H1 (cell line): ENCODE measurements at regions not wholly inside any gene's neighbourhood (a gene's known extent, or its start where the extent isn't known, plus 50 kb on each side); places are given as distances from the start of the nearest gene placed in this dataset.

ENCODE experiments used
- CTCF ChIA-PET: fragments of 300-600 bp; sonication (Branson Sonifier 250); formaldehyde crosslinking; loops from one replicate; lab custom pipeline; 2021; ENCODE audit not compliant: partially characterized antibody; lab: Charles Lee
- POLR2A ChIA-PET: fragments of 300-600 bp; sonication (Branson Sonifier 250); formaldehyde crosslinking; loops from one replicate; lab custom pipeline; 2021; ENCODE audit warnings: inconsistent platforms; ENCODE audit not compliant: partially characterized antibody; lab: Charles Lee
- DNase-seq, 2 experiments: peaks; one replicate each; pipeline versions ENCODE4 v3.0.0 to v3.0.0-alpha.2; 2010 to 2022; ENCODE audit warnings: low spot score in 2 of 2, low read depth in 1 of 2, mixed read lengths in 1 of 2
- FAIRE-seq: peaks from 2 replicates; lab custom pipeline; 2011; peaks lifted over from hg19 to GRCh38; lab: Jason Lieb, UNC
- H2AFZ ChIP-seq: 2 replicates; pipeline ENCODE4 v1.8.1; 2012; ENCODE audit warnings: low read length, inconsistent platforms
- H2AK5ac ChIP-seq: 2 replicates; pipeline ENCODE4 v1.6.1; 2013; ENCODE audit warnings: low read depth, low read length
- H2BK120ac ChIP-seq: replicated peaks from 2 replicates; pipeline ENCODE3; 2013; ENCODE audit warnings: low read depth, low read length, inconsistent platforms
- H2BK12ac ChIP-seq: 2 replicates; pipeline ENCODE4 v1.6.1; 2013; ENCODE audit warnings: low read depth, low read length
- H2BK15ac ChIP-seq: 2 replicates; pipeline ENCODE4 v1.6.1; 2013; ENCODE audit warnings: low read length
- H2BK20ac ChIP-seq: 2 replicates; pipeline ENCODE4 v1.6.1; 2013; ENCODE audit warnings: low read length
- H2BK5ac ChIP-seq: 2 replicates; pipeline ENCODE4 v1.6.1; 2013; ENCODE audit warnings: low read depth, low read length
- H3K14ac ChIP-seq: 2 replicates; pipeline ENCODE4 v1.6.1; 2013; ENCODE audit warnings: inconsistent platforms; ENCODE audit not compliant: insufficient read length
- H3K18ac ChIP-seq: 2 replicates; pipeline ENCODE4 v1.6.1; 2013; ENCODE audit warnings: low read length; ENCODE audit errors: extremely low read depth
- H3K23ac ChIP-seq: 2 replicates; pipeline ENCODE4 v1.6.1; 2013; ENCODE audit warnings: inconsistent platforms; ENCODE audit not compliant: insufficient read length
- H3K23me2 ChIP-seq: 2 replicates; pipeline ENCODE4 v1.6.1; 2013; ENCODE audit warnings: low read depth, low read length
- H3K27ac ChIP-seq: 2 replicates; pipeline ENCODE4 v1.6.1; 2011; ENCODE audit warnings: low read depth, low read length, inconsistent platforms
- H3K27me3 ChIP-seq, 4 experiments: replicated peaks in 1 of 4; 1 replicate in 1 of 4; 2 replicates in 3 of 4; pipeline versions ENCODE4 v1.6.1 to v1.8.1; 2011 to 2013; ENCODE audit warnings: low read length in 3 of 4, mild to moderate bottlenecking in 3 of 4, inconsistent platforms in 2 of 4, mixed read lengths in 2 of 4, moderate library complexity in 1 of 4; ENCODE audit not compliant: control insufficient read depth in 3 of 4, insufficient read depth in 3 of 4; ENCODE audit errors: extremely low read depth in 1 of 4
- H3K36me3 ChIP-seq, 4 experiments: 2 replicates each; pipeline versions ENCODE4 v1.6.1 to v1.8.1; 2011 to 2013; ENCODE audit warnings: mild to moderate bottlenecking in 4 of 4, low read length in 3 of 4, moderate library complexity in 2 of 4, control low read depth in 1 of 4, inconsistent platforms in 1 of 4; ENCODE audit not compliant: insufficient read depth in 4 of 4, control insufficient read depth in 2 of 4
- H3K4ac ChIP-seq: replicated peaks from 2 replicates; pipeline ENCODE3; 2013; ENCODE audit warnings: low read length, low read depth, mixed read lengths, inconsistent platforms; ENCODE audit not compliant: insufficient read length
- H3K4me1 ChIP-seq, 4 experiments: replicated peaks in 1 of 4; 1 replicate in 1 of 4; 2 replicates in 3 of 4; pipeline versions ENCODE4 v1.6.1 to v1.8.1; 2011 to 2013; ENCODE audit warnings: low read length in 3 of 4, inconsistent platforms in 2 of 4, mixed read lengths in 1 of 4; ENCODE audit not compliant: insufficient read depth in 4 of 4, control insufficient read depth in 3 of 4
- H3K4me2 ChIP-seq, 2 experiments: 2 replicates each; pipeline versions ENCODE4 v1.6.1 to v1.8.1; 2011 to 2013; ENCODE audit warnings: low read depth in 2 of 2, low read length in 2 of 2, control low read depth in 1 of 2, inconsistent platforms in 1 of 2, mild to moderate bottlenecking in 1 of 2; ENCODE audit not compliant: insufficient read depth in 1 of 2
- H3K4me3 ChIP-seq, 4 experiments: fragments of 200-600, 300-600 bp in 1 of 4; sonication (generic), shearing (Covaris generic), sonication (Bioruptor Twin) in 1 of 4; 2 replicates each; pipeline versions ENCODE4 v1.5.1 to v1.8.1; 2011 to 2016; ENCODE audit warnings: low read length in 4 of 4, low read depth in 3 of 4, control low read depth in 2 of 4, inconsistent platforms in 2 of 4, mild to moderate bottlenecking in 2 of 4, mixed read lengths in 1 of 4, moderate library complexity in 1 of 4; ENCODE audit not compliant: insufficient read depth in 2 of 4; ENCODE audit errors: extremely low read depth in 1 of 4
- H3K56ac ChIP-seq: replicated peaks from 2 replicates; pipeline ENCODE3; 2013; ENCODE audit warnings: low read depth, mild to moderate bottlenecking, mixed read lengths, low read length, inconsistent platforms; ENCODE audit not compliant: insufficient read length
- H3K79me1 ChIP-seq: 2 replicates; pipeline ENCODE4 v1.6.1; 2013; ENCODE audit warnings: low read depth, low read length, control low read depth
- H3K79me2 ChIP-seq, 2 experiments: 2 replicates each; pipeline versions ENCODE4 v1.6.1 to v1.8.1; 2012 to 2013; ENCODE audit warnings: low read length in 2 of 2, mild to moderate bottlenecking in 2 of 2, inconsistent platforms in 1 of 2; ENCODE audit not compliant: insufficient read depth in 2 of 2, control insufficient read depth in 1 of 2
- H3K9ac ChIP-seq, 4 experiments: replicated peaks in 1 of 4; 1 replicate in 1 of 4; 2 replicates in 3 of 4; pipeline versions ENCODE4 v1.6.1 to v1.8.1; 2011 to 2013; ENCODE audit warnings: low read depth in 3 of 4, low read length in 3 of 4, control low read depth in 2 of 4, mild to moderate bottlenecking in 2 of 4, moderate library complexity in 2 of 4, inconsistent platforms in 1 of 4; ENCODE audit errors: extremely low read depth in 1 of 4
- H3K9me3 ChIP-seq, 2 experiments: 2 replicates each; pipeline versions ENCODE4 v1.6.1 to v1.8.1; 2012 to 2013; ENCODE audit warnings: mild to moderate bottlenecking in 2 of 2, moderate library complexity in 2 of 2, control low read depth in 1 of 2, inconsistent platforms in 1 of 2, low read depth in 1 of 2, low read length in 1 of 2, mixed read lengths in 1 of 2; ENCODE audit not compliant: insufficient read depth in 2 of 2
- H4K20me1 ChIP-seq, 2 experiments: replicated peaks in 1 of 2; 2 replicates each; pipeline versions ENCODE3 to v1.8.1; 2011 to 2013; ENCODE audit warnings: inconsistent platforms in 2 of 2, low read length in 2 of 2, mild to moderate bottlenecking in 1 of 2; ENCODE audit not compliant: insufficient read depth in 2 of 2, control insufficient read depth in 1 of 2
- H4K5ac ChIP-seq: 2 replicates; pipeline ENCODE4 v1.6.1; 2013; ENCODE audit warnings: low read length, low read depth, mixed read lengths, inconsistent platforms; ENCODE audit not compliant: insufficient read length
- H4K8ac ChIP-seq: 2 replicates; pipeline ENCODE4 v1.8.0; 2013; ENCODE audit warnings: mild to moderate bottlenecking, moderate library complexity, low read length, inconsistent platforms; ENCODE audit not compliant: insufficient read depth; ENCODE audit errors: extremely low read depth
- H4K91ac ChIP-seq: replicated peaks from 2 replicates; pipeline ENCODE3; 2013; ENCODE audit warnings: low read length, mixed read lengths, inconsistent platforms; ENCODE audit not compliant: insufficient read length
- ASH2L ChIP-seq: fragments of 200-600, 300-600 bp; sonication (generic); IDR thresholded peaks from one replicate; pipeline ENCODE4 v1.7.1; 2017; ENCODE audit warnings: low read length
- BCL11A ChIP-seq, 2 experiments: IDR thresholded peaks; one replicate each; pipeline ENCODE4 v1.6.1; 2011; ENCODE audit warnings: low read depth in 2 of 2, low read length in 2 of 2, mild to moderate bottlenecking in 2 of 2
- CREB1 ChIP-seq: IDR thresholded peaks from 2 replicates; pipeline ENCODE4 v1.6.1; 2012; ENCODE audit warnings: inconsistent platforms
- EP300 ChIP-seq, 2 experiments: IDR thresholded peaks; 1 replicate in 1 of 2; 2 replicates in 1 of 2; pipeline ENCODE4 v1.6.1; 2011 to 2012; ENCODE audit warnings: low read depth in 2 of 2, low read length in 2 of 2, mild to moderate bottlenecking in 2 of 2, borderline replicate concordance in 1 of 2, inconsistent platforms in 1 of 2, moderate library complexity in 1 of 2
- JUN ChIP-seq: IDR thresholded peaks from 2 replicates; pipeline ENCODE4 v1.6.1; 2011; ENCODE audit warnings: low read depth, mild to moderate bottlenecking, improper control_type of control experiment, low read length
- SP1 ChIP-seq: IDR thresholded peaks from 2 replicates; pipeline ENCODE4 v1.6.1; 2011; ENCODE audit warnings: low read depth, low read length
- YY1 ChIP-seq: IDR thresholded peaks from 2 replicates; pipeline ENCODE4 v1.6.1; 2011; ENCODE audit warnings: low read depth, mild to moderate bottlenecking, low read length
- WGBS, 2 experiments: shearing (Covaris generic) in 1 of 2; methylation state at CpG; one replicate each; pipeline versions ENCODE4 v1.1.6 to v1.1.7; 2013 to 2015; ENCODE audit warnings: low lambda C conversion rate in 2 of 2, mixed read lengths in 2 of 2, inconsistent platforms in 1 of 2, low coverage in 1 of 2, missing lambda C conversion rate in 1 of 2; ENCODE audit not compliant: insufficient replicate concordance in 2 of 2, insufficient coverage in 1 of 2, insufficient read length in 1 of 2; ENCODE audit errors: extremely low coverage in 1 of 2, missing lambda C conversion rate in 1 of 2; 5-methylcytosine and 5-hydroxymethylcytosine counted together
- TF ChIP-seq, protein P1 (sequence below): IDR thresholded peaks from 2 replicates; pipeline ENCODE4 v1.6.1; 2012; ENCODE audit warnings: inconsistent platforms

DNA sequence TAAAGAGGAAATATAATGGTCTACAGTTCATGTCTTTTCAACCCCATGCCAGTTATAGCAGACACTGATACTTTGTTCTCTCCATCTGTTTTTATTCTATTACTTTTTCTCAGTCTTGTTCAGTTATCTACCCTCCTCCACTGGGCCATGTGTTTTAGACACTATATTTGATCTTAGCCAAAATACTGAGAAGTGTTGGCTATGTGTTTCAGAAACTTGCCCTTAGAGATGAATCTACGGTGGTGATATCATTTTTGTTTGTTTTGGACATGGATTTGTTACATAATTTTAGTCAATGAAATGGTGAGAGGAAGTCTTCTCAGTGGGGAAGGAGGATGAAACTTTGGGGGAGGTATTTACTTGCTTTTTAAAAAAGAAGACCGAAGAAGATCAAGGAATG lies 211.5 kb upstream of the DDX53 start:
- Histone ChIP-seq H3K36me3 (no peaks in the 10 kb centered on the region), H2BK5ac (no peak overlapping the region), H2AK5ac (no peak overlapping the region), H4K8ac (no peak overlapping the region), H3K9ac (no peak overlapping the region), H2BK120ac (no peak overlapping the region), H3K4me1 (no peaks in the 10 kb centered on the region), H2BK12ac (no peak overlapping the region), H3K9me3 (no peaks in the 10 kb centered on the region), H3K14ac (no peak overlapping the region), H4K91ac (no peak overlapping the region), H4K20me1 (no peaks in the 10 kb centered on the region), H2AFZ (no peak overlapping the region), H3K23ac (no peak overlapping the region), H3K79me2 (no peaks in the 10 kb centered on the region), H3K4me3 (no peak overlapping the region), H3K27ac (no peak overlapping the region), H3K56ac (no peak overlapping the region), H4K5ac (no peak overlapping the region), H3K4ac (no peak overlapping the region), H2BK15ac (no peak overlapping the region), H2BK20ac (no peak overlapping the region), H3K27me3 (no peaks in the 10 kb centered on the region), H3K18ac (no peak overlapping the region), H3K23me2 (no peaks in the 10 kb centered on the region), H3K4me2 (no peak overlapping the region), H3K79me1 (no peaks in the 10 kb centered on the region)
- WGBS, 2 experiments, result 92% methylated on average over 2 of the region's 2 CpGs; no CpG with 5 or more reads in 1 of the 2 experiments
- DNase-seq, result no peak
- ChIA-PET POLR2A (no interaction called here), CTCF (no interaction called here)
- no peak for FAIRE-seq
- TF ChIP-seq JUN (no peak), SP1 (no peak), YY1 (no peak), BCL11A (IDR thresholded peaks at IDR 0.05; ENCODE audit: low read depth in 2 of 2, low read length in 2 of 2) (no peak), EP300 (IDR thresholded peaks at IDR 0.05; ENCODE audit: borderline replicate concordance in 1 of 2, low read depth in 2 of 2, low read length in 2 of 2) (no peak), CREB1 (no peak), ASH2L (no peak)
- TF ChIP-seq, protein P1, sequence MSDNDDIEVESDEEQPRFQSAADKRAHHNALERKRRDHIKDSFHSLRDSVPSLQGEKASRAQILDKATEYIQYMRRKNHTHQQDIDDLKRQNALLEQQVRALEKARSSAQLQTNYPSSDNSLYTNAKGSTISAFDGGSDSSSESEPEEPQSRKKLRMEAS, result no peak
